Activated CD8-positive, alpha-beta memory T cell treated with anti-CD3 and anti-CD28 coated beads for 1 hour (primary cell): ENCODE measurements at regions not wholly inside any gene's neighbourhood (a gene's known extent, or its start where the extent isn't known, plus 50 kb on each side); places are given as distances from the start of the nearest gene placed in this dataset.

ENCODE experiments used
- DNase-seq, 2 donors: peaks; one replicate each; pipeline ENCODE4 v3.0.0-alpha.2; 2020; ENCODE audit warnings: low read depth in 1 of 2; ENCODE audit errors: extremely low read depth in 1 of 2

DNA sequence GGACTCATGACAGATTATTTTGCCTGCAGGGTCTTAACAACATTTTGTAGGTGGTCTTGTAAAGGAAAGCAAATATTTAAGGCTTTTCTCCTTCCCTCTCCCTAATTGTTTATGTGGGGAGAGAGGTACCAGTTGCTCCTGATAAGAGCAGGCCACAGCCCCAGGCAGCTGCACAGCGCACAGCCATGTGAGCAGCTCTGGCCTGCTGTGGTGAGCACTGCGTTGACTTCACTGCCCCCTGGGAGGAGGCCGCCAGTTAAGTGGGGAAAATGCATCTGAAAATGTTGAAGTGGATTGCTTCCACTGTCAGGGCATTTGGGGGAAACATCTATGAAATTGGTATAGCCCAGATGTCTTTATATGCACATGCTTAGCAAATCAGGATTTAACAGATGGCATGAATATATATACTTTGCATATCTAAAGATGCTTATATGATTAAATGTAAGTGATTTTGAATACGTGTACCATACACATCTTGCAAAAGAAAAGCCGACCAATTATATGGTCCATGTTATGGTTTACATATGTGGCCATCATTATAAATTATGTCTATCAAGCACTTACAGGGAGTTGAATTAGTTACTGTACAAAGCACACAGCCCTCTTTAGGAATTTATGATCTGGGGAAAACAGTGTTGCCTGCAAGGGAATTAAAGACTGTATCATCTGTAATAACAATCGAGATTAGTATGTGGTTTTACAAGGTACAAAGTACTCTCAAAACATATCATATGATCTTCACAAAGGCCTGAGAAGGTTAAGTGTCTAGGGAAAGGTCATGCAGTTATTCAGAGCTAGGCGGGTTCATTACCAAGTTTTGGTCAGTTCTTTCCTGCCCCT is 132.1 kb downstream of the RHOU start:
- DNase-seq: no peak

DNA sequence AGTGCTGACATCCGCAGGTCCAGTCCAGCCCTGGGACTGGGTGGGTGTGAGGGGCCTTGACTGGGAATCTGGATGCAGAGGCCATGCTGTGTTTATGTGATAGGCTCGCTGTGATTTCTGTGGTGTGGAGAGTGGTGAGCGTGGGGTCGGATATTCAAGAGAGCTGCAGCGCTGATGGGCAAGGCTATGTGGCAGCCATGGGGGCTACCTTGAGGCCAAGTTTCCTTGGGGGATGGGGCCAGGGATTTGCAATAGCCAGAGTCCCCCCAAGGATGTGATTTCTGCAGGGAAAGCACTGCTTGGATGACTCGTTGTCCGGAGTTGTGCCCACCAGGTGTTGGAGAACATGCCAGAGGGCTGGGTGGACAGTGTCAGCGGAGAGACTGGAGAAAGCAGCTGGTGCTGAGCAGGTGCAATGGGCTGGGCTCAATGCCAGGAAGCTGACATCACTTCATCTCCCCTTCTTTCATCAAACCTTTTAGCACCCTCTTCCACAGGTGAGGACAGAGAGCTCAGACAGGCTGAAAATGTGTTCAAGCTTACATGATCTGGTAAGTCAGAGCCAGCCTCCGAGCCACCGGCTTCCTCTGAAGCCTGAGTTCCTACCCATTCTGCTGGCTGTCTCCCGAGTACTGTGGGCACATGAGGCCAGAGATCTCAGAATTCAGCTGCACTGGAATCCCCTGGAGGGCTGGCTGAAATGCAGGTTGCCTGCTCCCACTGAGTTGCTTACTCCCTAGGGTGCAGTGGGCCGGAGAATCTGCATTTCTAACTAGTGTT is 132.9 kb downstream of the RHOU start:
- DNase-seq: no peak

DNA sequence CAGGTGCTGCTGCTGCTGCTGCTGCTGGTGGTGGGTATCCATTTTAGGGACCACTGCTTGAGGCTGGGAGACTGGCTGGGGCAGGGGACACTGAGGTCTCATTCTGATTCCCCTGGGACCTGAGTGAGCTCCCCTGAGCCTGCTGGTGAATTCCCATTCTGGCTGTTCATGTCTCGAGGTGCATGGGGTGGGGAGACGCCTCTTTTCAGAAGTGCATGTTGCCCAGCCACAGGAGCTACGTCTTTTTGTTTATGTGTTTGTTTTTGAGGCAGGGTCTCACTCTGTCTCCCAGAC is 133.4 kb downstream of the RHOU start:
- no peak for DNase-seq

DNA sequence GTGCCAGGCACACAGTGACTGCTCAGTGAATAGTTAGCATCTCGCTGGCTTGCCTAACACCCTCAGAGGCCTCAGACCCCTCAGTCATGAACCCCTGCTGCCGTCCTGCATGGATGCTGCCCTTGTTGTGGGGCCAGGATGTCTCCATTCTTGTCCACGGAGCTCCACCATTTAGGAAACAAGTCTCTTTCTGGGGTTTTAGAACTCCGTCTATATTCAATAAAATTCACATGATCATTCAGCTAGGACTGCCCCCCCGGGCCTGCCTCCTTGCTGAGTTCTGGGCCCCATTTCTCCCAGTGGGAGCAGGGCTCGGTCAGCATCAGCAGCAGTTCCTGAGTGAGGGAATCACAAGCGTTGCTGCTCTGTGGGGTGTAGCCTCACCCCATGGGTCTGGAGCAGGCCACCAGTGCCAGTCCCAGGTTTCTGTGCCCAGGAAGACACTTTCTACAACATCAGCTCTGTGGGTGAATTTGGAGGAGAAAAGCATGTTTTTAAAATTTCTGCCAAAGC is 134.1 kb downstream of the RHOU start:
- no peak for DNase-seq

DNA sequence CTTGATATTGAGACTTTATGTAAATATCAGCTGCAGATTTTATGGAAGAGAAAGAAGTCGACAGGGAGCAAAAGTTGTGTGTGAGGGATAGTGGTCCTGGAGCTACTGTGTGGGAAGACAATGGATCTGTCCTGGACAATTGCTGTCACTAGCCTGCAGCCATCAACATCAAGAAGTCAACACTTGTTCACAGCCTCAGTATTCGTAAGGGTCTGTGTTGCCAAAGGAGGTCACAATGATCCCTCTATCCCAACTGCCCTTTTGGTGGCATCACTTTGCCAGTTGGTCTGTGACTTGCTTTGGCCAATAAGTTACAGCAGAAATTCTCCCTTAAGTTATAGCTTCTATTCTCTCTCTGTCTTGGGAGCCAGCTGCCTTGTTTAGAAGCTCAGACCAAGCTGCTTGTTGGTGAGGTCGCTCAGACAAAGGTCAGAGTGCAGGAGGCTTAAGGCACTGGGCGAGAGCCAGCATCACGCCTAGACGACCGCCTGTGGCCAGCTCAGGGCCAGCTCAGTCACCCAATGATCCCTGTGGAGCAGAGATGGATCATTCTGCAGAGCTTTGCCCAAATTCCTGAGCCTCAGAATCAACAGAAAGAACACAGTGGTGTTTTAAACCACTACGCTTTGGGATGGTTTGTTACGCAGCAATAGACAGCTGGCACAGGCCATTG is 134.9 kb downstream of the RHOU start:
- no peak for DNase-seq

DNA sequence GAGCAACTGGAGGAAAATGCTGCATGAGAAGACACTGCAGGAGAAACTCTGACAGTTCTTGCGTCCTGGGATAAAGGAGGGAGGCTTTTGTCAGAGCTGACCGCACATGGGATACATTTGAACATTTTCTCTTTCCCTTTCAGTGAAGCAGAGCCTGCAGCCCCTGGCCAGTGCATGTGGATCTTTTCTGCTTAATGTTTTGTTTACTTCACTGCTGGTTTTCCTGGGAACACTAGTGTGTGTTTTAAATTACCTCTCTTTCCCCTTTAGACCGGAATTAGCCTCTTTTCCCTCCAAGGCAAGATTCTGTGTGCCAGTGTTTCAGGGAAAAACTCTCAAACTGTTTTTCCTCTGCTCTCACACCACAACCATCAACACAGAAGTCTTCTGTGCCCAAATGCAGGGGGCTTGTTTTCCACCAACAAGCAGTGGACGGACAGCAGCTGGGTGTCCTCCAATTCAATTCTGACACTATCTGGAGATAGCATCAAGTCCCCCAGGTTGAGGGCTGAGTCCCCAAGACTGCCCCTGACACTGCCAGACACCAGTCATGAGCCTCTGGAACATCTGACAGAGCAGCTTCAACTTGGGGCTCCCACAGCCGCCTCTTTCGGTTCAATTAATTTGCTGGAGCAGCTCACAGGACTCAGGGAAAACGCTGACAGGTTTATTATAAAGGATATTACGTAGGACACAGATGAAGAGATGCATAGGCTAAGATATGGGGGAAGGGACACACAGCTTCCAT is 136.2 kb downstream of the RHOU start:
- no peak for DNase-seq

DNA sequence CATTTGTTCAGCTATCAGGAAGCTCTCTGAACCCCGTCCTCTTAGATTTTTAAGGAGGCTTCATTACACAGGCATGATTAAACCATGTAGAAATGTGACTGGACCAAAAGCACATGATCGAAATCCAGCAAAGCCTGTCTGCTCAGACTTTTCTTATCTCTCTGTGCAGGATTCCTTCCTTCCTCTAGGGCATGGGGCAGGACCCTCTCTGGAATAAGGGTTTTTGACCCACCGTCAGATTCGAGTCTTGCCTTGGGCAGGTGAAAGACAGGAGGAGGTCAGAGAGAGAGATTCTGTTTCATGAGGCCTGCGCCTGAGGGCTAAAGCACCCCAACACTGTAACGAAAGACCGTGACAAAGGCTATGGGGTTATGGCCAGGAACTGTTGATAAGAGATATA is 136.8 kb downstream of the RHOU start:
- DNase-seq: no peak

DNA sequence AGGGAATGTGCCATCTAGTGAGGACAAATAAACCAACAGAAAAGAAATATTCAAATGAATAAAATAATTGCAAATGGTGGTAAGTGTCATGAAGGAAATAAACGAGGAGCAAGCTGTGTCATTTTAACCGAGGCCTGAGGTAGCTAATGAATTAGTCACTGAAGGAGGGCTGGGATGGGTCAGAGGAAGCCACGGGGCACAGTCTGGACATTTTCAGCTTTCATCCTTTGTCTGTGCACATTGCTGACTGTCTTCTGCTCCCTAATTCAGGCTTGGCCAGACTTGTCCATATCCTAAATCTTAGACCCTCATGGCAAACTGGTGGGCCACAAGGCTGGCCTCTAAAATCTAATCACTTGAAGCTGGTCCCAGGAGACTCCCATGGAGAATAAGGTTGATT is 138.4 kb downstream of the RHOU start:
- no peak for DNase-seq

DNA sequence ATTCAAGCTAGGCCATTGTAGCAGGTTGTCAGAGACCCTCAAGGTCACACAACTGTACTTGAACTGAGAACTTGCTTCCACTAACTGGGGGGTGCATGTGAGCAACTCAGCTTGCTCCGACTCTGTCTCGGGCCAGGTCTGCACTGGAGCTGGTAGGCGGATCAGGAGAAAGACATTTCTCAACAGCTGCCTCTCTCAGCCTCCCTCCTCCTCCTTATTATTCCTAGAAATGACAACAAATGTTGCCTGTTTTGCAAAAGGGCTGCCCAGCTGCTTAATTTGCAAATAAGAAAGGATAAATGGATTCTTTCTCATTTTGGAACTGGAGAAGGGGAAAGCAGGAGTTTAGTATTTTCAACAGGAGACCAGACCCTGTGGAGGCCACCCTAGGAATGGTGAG is 140.5 kb downstream of the RHOU start:
- DNase-seq: no peak

DNA sequence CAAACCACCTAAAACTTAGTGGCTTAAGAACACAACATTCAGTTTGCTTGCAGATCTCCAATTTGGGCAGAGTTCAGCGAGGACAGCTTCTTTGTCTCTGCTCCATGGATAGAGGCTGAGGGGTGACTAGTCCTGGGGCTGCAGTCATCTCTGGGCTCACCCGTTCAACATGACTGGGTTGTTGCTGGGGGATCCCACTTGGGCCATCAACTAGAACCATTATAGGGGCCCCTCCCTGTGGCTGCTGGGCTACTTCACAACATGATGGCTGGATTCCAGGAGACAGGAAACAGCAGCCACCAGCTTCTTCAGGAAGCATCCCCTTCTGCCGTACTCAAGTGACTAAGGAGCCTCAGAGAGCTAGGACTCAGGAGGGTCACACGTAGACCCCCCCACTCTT is 140.9 kb downstream of the RHOU start:
- DNase-seq: no peak

DNA sequence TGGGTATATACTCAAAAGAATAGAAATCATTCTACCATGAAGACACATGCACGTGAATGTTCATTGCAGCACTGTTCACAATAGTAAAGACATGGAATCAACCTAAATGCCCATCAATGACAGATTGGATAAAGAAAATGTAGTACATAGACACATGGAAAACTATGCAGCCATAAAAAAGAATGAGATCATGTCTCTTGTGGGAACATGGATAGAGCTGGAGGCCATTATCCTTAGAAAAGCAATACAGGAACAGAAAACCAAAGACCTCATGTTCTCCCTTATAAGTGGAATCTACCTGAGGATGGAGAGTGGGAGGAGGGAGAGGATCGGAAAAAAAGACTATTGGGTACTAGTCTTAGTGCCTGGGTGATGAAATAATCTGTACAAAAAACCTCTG is 143.9 kb downstream of the RHOU start:
- DNase-seq: no peak

DNA sequence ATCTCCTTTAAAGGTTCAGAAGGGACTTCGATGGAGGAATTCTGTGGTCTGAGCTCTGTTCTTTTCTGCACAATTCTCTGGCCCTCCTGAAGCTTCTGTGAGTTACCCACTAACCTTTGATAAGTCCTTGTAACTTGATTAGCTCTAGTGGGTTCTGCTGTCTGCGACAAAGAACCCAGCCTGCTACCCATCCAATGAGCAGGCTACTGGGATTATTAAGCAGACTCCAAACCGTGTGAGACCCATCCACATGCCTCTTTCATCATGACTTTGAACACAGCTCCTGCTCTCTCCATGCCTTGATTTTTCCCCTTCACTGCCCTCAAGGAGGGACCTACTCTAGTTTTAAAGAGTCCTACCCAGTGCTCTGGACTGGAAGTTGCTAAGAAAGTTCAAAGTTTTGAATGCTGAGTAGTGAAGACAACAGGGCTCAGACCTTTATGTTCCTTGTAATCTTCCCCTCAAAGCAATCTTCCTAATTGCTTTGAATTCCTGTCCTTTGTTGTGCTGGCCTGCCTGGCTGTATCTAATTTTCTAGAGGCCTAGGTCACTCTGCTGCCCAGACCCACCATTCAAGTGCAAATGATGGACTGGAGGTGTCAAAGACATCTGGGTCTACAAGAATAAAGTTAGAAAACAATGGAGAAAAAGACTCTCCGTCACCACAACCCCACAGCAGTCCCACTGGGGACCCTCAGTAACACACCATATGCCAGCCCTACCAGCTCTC is 146.9 kb downstream of the RHOU start:
- no peak for DNase-seq

DNA sequence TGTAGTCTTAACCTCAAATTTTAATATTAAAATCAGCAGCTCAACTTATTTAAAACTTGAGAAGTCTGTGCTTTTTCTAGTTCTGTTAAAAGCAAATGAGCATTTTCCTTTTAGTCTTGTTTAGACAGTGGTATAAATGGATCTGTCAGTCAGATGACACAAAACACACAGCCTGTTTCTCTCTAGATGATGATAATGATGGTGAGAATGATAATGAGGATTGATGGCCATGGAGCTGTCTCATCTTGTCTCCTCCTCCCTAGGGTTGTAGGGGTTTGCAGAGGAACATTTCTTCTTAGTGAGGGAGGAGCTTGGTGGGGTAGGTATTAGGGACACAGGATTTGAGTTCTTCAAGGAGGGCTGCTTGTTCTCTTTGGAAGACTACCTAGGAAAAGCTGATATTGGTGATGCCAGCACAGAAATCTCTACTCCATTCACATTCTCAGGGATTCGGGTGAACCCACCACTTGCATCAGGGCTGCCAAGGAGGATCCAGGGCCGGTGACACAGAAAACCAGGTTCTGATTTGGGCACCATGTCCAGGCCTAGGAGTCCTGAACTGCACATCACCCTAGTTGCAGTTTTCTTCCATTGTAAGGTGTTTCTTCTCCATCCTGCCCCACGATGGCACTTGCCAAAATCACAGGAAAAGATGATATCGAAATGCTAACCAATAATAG is 147.6 kb downstream of the RHOU start:
- DNase-seq: no peak

DNA sequence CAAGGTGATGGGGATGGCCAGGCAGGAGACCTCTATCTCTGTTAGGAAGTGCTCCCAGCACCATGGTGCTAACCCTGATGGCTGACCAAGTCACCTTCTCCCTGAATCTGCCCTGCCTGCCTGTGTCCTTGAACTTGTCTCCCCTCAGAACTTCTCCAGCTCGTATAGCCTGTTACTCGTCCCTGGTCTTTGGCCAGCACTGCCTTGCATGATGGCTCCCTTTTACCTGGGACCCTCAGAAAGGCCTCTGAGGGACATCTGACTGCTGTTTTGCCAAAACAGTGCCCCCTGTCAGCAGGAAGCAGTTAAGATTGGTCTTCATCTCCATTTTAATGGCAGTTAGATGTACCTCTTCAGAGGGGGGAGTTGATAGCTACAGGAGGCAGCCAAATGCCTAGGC is 148.3 kb downstream of the RHOU start:
- DNase-seq: no peak

DNA sequence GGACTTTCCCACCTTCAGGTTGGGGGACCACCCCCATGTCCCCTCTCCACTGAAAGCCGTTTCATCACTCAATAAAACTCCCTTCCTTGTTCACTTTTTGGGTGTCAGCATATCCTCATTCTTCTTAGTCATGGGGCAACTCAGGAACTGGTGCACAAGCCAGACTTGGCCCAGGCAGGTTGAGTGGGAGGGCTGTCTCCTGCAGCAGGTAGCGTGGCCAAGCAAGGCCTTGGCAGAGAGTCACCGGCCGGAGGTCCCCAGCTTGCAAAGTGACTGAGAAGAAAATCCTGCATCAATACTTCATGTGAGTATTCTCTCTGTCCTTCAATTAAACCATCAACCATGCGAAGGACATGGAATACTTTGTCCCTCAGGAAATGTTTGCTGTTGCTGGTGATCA is 148.9 kb downstream of the RHOU start:
- DNase-seq: no peak

DNA sequence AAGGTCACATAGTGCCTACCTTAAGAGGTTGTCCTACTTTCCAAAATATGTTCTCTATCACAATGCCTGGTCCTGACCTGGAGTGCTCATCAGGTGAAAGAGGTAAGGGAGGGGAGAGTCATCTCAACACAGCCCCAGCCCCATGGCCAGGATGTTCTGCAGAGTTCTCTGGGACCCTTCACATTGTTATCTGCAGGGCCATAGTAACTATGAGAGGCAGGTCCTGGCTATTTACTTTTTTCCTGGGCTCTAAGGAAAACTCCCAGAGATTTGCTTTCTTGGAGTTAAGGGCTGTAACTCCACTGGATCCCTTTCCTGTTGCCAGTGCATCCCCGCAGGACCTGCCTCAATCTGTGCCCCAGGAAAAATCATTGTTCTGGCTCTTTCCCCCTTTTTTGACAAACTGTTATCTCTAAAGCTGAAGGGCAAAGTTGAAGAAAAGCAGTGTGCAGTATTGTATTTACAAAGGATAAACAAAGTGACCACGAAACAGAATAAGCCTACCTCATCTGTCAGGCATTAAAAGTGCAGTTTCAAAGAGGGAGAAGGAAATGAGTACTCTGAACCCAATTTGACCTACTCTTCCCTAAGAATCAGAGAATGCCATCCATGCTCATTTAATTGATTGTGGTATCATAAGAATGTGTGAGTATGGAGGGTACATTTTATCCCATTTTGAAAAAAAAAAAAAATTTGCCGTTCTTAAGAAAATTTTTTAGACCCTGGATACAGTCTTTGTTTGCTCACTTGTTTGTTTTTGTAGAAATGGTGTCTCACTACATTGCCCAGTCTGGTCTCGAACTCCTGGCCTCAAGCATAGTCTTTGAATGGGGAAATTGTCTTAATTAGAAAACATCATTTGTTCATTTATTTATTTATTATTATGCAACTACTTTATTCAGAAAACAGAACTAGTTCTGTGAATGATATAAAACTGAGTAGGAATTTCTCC is 149.6 kb downstream of the RHOU start:
- no peak for DNase-seq

DNA sequence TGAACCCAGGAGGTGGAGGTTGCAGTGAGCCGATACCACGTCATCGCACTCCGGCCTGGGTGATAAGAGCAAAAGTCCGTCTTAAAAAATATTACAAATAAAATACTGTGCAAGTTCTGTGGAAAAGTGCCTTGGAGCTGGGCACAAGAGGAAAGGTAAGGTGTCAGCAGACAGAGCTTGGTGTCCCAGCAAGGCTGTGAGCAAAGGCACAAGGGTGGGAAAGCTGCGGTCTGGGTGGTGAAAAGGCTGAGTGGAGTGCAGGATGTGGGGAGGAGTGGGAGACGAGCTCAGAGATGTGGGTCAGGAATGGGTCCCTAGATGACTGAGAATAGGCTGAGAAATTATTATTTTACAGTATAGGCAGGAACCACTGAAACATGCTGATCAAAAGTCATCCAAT is 150.6 kb downstream of the RHOU start:
- no peak for DNase-seq

DNA sequence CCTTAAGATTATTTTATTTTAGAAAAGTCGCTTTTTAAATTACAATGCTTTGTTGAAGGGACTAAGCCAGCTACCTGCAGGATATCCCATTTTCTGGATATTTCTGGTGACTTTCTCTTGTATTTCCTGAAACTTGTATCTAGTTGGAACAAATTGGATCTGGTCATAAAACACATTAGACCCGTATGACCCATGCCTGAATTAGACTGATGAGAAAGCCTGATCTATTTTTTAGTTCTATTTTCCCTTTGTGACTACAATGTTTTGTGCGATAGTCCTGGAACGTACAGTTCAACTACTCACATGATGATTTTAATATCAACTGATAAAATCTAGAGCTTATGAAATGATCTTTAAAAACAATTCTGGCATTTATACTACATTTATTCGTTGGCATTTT is 151.8 kb downstream of the RHOU start:
- DNase-seq: no peak

DNA sequence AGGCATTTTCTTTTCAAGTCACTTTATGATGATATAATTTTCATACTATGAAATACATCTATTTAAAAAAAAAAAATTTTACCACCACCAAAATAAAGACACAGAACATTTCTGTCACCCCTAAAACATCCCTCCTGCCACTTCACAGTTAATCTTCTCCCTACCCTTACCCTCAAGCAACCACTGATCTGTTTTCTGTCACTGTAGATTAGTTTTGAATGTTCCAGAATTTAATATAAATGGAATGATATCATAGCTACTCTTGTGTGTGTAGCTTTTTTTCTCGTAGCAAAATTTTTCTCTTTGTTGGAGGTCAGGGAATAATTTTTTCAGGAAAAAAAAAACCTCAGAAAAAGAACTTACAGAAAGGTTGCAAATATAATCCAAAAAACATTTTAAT is 152.7 kb downstream of the RHOU start:
- no peak for DNase-seq
